Rectal smooth muscle tissue (tissue), 1 donor: ENCODE measurements at regions not wholly inside any gene's neighbourhood (a gene's known extent, or its start where the extent isn't known, plus 50 kb on each side); places are given as distances from the start of the nearest gene placed in this dataset.

ENCODE experiments used
- H3K27ac ChIP-seq: one replicate; pipeline ENCODE4 v1.7.0; 2013; ENCODE audit warnings: low read depth, low read length, inconsistent platforms
- H3K27me3 ChIP-seq: one replicate; pipeline ENCODE4 v1.7.0; 2013; ENCODE audit warnings: low read length; ENCODE audit not compliant: control insufficient read depth, insufficient read depth
- H3K36me3 ChIP-seq: one replicate; pipeline ENCODE4 v1.7.0; 2013; ENCODE audit warnings: low read length; ENCODE audit not compliant: control insufficient read depth, insufficient read depth
- H3K4me1 ChIP-seq: one replicate; pipeline ENCODE4 v1.7.0; 2013; ENCODE audit warnings: low read length; ENCODE audit not compliant: control insufficient read depth, insufficient read depth
- H3K4me3 ChIP-seq: one replicate; pipeline ENCODE4 v1.7.0; 2013; ENCODE audit warnings: low read length
- H3K9ac ChIP-seq: one replicate; pipeline ENCODE4 v1.7.0; 2013; ENCODE audit warnings: low read length

DNA sequence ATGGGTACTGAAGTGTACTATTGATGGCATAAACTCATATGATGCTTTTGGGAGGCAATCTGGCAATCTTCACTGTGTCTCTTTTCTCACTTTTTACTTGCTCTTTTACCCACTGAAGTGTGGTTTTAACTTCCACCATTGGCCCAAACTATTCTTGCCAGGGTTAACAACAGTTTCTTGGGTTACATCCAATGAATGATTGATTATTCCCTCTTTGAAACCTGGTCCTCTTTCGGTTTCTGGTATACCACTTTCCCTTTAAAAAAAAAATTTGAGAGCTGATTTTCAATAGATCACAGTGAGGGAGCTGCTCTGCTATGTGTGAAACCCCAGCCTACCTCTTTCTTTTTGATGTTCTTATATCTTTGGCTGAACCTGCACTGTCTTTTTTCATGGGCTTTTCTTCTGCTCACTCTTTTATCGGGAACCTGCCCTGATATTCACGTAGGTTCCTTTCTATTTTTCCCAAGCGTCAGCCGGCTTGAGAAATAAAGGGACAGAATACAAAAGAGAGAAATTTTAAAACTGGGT lies 56.1 kb upstream of the OR4E1 start:
- Histone ChIP-seq H3K36me3 (no peaks in the 10 kb centered on the region), H3K27me3 (no peaks in the 10 kb centered on the region), H3K27ac (no peak overlapping the region), H3K4me3 (no peak overlapping the region), H3K4me1 (no peaks in the 10 kb centered on the region), H3K9ac (no peak overlapping the region)

DNA sequence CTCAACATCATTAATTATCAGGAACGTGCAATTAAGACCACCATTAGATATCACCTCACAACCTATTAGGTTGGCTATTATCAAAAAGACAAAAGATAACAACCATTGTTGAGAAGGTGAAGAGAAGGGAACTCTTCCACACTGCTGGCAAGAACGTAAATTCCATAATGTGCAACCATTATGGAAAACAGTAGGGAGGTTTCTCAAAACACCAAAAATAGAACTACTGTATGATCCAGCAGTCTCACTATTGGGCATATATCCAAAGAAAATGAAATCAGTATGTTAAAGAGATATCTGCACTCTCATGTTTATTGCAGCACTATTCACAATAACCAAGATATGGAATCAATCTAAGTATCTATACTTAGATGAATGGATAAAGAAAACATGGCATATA lies 51.6 kb upstream of the OR4E1 start:
- no peak overlapping the region for H3K9ac ChIP-seq
- H3K27me3 ChIP-seq = no peaks in the 10 kb centered on the region
- no peaks in the 10 kb centered on the region for H3K36me3 ChIP-seq
- no peak overlapping the region for H3K4me3 ChIP-seq
- H3K4me1 ChIP-seq = no peaks in the 10 kb centered on the region
- no peak overlapping the region for H3K27ac ChIP-seq

- no peak overlapping the region for H3K27ac ChIP-seq
- H3K4me1 ChIP-seq = no peaks in the 10 kb centered on the region
- H3K36me3 ChIP-seq = no peaks in the 10 kb centered on the region
- no peak overlapping the region for H3K9ac ChIP-seq
- no peak overlapping the region for H3K4me3 ChIP-seq
- H3K27me3 ChIP-seq = no peaks in the 10 kb centered on the region
Observed at GRCh38 chr14:21724090-21724973, 50.7 kb upstream of the OR4E1 start.

GRCh38 chr14:21723431-21724045 lies 49.9 kb upstream of the OR4E1 start:
- Histone ChIP-seq H3K4me3 (no peak overlapping the region), H3K36me3 (no peaks in the 10 kb centered on the region), H3K27me3 (no peaks in the 10 kb centered on the region), H3K9ac (no peak overlapping the region), H3K4me1 (no peaks in the 10 kb centered on the region), H3K27ac (no peak overlapping the region)
